ENCODE measurements at regions not wholly inside any gene's neighbourhood (a gene's known extent, or its start where the extent isn't known, plus 50 kb on each side); places are given as distances from the start of the nearest gene placed in this dataset.

- TF ChIP-seq CTCF (IDR thresholded peaks at IDR 0.05): no peak
- no peak for TF ChIP-seq POLR2A (IDR thresholded peaks at IDR 0.05)
- no peak for TF ChIP-seq EP300 (IDR thresholded peaks at IDR 0.05)
- no peak for TF ChIP-seq POLR2AphosphoS5 (IDR thresholded peaks at IDR 0.05)
Observed at GRCh38 chr6:139951172-139951571, 576.7 kb upstream of the CITED2 start.
